Smooth muscle cell (in vitro differentiated cells): ENCODE measurements at regions not wholly inside any gene's neighbourhood (a gene's known extent, or its start where the extent isn't known, plus 50 kb on each side); places are given as distances from the start of the nearest gene placed in this dataset.
A peak's percentile ranks its signal among the peaks of the same experiment; 100 is the strongest.

ENCODE experiments used
- DNase-seq: peaks from one replicate; lab custom pipeline; 2025; ENCODE audit not compliant: unreplicated experiment; lab: John Stamatoyannopoulos, UW
- H2AFZ ChIP-seq: fragments of 200-600 bp; sonication (generic); 2 replicates; pipeline ENCODE4 v1.6.0; 2016; ENCODE audit warnings: antibody characterized with exemption, low read depth, mild to moderate bottlenecking
- H3F3A ChIP-seq: fragments of 200-600 bp; sonication (generic); 2 replicates; pipeline ENCODE4 v1.6.0; 2017; ENCODE audit warnings: antibody characterized with exemption, low read depth
- H3K27ac ChIP-seq: fragments of 200-600 bp; sonication (generic); 2 replicates; pipeline ENCODE4 v1.5.1; 2016; ENCODE audit warnings: low read depth, mild to moderate bottlenecking
- H3K27me3 ChIP-seq: fragments of 200-600 bp; sonication (generic); 2 replicates; pipeline ENCODE4 v1.6.1; 2016; ENCODE audit warnings: low read depth, mild to moderate bottlenecking
- H3K36me3 ChIP-seq: fragments of 200-600 bp; sonication (generic); 2 replicates; pipeline ENCODE4 v1.5.1; 2016; ENCODE audit warnings: low read depth
- H3K4me1 ChIP-seq: fragments of 200-600 bp; sonication (generic); 2 replicates; pipeline ENCODE4 v1.5.1; 2016; ENCODE audit warnings: low read depth
- H3K4me2 ChIP-seq: fragments of 200-600 bp; sonication (generic); 2 replicates; pipeline ENCODE4 v1.6.0; 2016; ENCODE audit warnings: mild to moderate bottlenecking
- H3K4me3 ChIP-seq: fragments of 200-600 bp; sonication (generic); 2 replicates; pipeline ENCODE4 v1.5.1; 2016; ENCODE audit warnings: mild to moderate bottlenecking
- H3K79me2 ChIP-seq: fragments of 200-600 bp; sonication (generic); 2 replicates; pipeline ENCODE4 v1.6.0; 2016; ENCODE audit warnings: low read depth, mild to moderate bottlenecking
- H3K9ac ChIP-seq: fragments of 200-600 bp; sonication (generic); 2 replicates; pipeline ENCODE4 v1.6.0; 2016; ENCODE audit warnings: low read depth
- H3K9me3 ChIP-seq: fragments of 200-600 bp; sonication (generic); replicated peaks from 2 replicates; pipeline ENCODE4 v1.5.1; 2016; ENCODE audit warnings: low read depth
- H4K20me1 ChIP-seq: fragments of 200-600 bp; sonication (generic); 2 replicates; pipeline ENCODE4 v1.6.0; 2016; ENCODE audit warnings: low read depth
- WGBS: methylation state at CpG from one replicate; pipeline ENCODE4 v1.1.7; 2016; ENCODE audit warnings: low lambda C conversion rate; 5-methylcytosine and 5-hydroxymethylcytosine counted together
- TF ChIP-seq, protein P1 (sequence below): fragments of 200-600 bp; sonication (generic); IDR thresholded peaks from 2 replicates; pipeline ENCODE4 v1.5.1; 2017; ENCODE audit warnings: borderline replicate concordance, mild to moderate bottlenecking, antibody characterized with exemption; ENCODE audit not compliant: insufficient read depth, poor library complexity, severe bottlenecking

DNA sequence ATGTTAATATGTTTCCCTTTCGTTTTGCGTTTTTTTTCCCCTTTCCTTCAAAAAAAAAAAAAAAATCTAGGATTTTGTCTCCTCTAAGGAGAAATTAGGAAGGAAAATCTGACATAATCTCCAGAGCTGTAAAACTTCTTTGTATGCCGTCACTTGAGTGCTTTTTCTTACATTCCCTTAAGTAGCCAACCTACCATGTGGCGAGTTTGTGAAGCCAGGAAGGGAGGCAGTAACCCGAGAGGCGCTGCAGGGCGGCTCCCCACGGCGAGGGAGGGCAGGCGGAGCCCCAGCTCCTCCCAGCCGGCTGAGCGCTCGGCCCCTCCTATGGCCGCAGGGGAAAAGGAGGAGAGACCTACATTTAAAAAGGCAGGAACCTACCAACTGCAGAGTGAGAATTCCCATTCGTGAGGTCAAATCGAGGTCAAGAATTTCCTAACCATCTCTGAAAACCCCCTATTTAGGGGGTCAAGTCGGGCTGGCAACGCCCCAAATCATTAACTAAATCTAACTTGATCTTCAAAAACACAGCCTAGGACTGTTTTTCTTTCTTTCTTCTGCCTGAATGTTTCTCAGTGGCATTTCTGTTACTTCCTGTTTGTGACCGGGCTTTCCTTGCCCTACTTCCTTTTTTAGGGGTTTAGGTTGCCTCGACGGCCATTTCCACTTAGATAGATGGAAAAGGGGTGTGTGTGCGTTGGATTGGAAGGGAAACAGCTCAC is 345.1 kb upstream of the KLF3 start:
- peak overlapping the region; percentile 58 for H3K27ac ChIP-seq
- H3K4me1 ChIP-seq, result peaks cover 13% of the 10 kb centered on the region
- 7% methylated on average over 21 of the region's 22 CpGs for WGBS
- H3K4me3 ChIP-seq, result peak overlapping the region; percentile 33
- peak overlapping the region; percentile 70 for H2AFZ ChIP-seq
- H3K9me3 ChIP-seq, result no peaks in the 10 kb centered on the region
- peak overlapping the region; percentile 80 for H3K4me2 ChIP-seq
- H3K36me3 ChIP-seq, result no peaks in the 10 kb centered on the region
- TF ChIP-seq, protein P1, sequence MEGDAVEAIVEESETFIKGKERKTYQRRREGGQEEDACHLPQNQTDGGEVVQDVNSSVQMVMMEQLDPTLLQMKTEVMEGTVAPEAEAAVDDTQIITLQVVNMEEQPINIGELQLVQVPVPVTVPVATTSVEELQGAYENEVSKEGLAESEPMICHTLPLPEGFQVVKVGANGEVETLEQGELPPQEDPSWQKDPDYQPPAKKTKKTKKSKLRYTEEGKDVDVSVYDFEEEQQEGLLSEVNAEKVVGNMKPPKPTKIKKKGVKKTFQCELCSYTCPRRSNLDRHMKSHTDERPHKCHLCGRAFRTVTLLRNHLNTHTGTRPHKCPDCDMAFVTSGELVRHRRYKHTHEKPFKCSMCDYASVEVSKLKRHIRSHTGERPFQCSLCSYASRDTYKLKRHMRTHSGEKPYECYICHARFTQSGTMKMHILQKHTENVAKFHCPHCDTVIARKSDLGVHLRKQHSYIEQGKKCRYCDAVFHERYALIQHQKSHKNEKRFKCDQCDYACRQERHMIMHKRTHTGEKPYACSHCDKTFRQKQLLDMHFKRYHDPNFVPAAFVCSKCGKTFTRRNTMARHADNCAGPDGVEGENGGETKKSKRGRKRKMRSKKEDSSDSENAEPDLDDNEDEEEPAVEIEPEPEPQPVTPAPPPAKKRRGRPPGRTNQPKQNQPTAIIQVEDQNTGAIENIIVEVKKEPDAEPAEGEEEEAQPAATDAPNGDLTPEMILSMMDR, result no peak
- peak overlapping the region; percentile 1 for H3K9ac ChIP-seq
- no peaks in the 10 kb centered on the region for H3K27me3 ChIP-seq
- no peaks in the 10 kb centered on the region for H3F3A ChIP-seq
- H3K79me2 ChIP-seq, result no peaks in the 10 kb centered on the region
- peak; percentile 28 for DNase-seq
- H4K20me1 ChIP-seq, result no peaks in the 10 kb centered on the region

- TF ChIP-seq, protein P1, result peak; percentile 99
- Histone ChIP-seq H3K9ac (peak overlapping the region; percentile 1), H3K4me1 (peaks cover 13% of the 10 kb centered on the region), H3K4me2 (peak overlapping the region; percentile 80), H3K36me3 (no peaks in the 10 kb centered on the region), H3K27me3 (no peaks in the 10 kb centered on the region), H2AFZ (peak overlapping the region; percentile 70), H3K9me3 (no peaks in the 10 kb centered on the region), H3F3A (no peaks in the 10 kb centered on the region), H4K20me1 (no peaks in the 10 kb centered on the region), H3K27ac (peak overlapping the region; percentile 58), H3K4me3 (peak overlapping the region; percentile 33), H3K79me2 (no peaks in the 10 kb centered on the region)
- peak; percentile 91 for DNase-seq
- WGBS, result 39% methylated on average over 17 of the region's 17 CpGs
Measured at GRCh38 chr4:38319456-38320342, 344.3 kb upstream of the KLF3 start.

DNA sequence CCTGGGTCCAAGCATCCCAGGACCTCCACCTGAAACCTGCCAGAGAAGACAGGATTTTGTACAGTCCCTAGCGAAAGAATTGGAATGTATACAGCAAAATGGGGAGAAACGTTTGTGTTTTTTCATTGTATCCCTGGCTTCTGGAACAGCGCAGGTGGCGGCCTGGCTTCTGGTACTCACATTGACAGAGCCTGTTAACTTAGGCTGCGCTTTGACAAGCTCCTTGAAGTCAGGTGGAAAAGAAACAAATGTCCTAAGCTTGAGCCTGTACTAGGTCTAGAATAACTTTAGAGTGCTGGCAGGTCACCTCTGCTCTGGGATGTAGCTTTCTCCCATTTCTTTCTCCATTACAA is 343.7 kb upstream of the KLF3 start:
- no peaks in the 10 kb centered on the region for H3K9me3 ChIP-seq
- H3K36me3 ChIP-seq, result no peaks in the 10 kb centered on the region
- no peak overlapping the region for H3K9ac ChIP-seq
- H3K27ac ChIP-seq, result no peak overlapping the region
- no peaks in the 10 kb centered on the region for H3F3A ChIP-seq
- WGBS, result 89% methylated on average over 5 of the region's 5 CpGs
- no peaks in the 10 kb centered on the region for H3K27me3 ChIP-seq
- H3K4me2 ChIP-seq, result no peak overlapping the region
- H3K4me3 ChIP-seq, result no peak overlapping the region
- H4K20me1 ChIP-seq, result no peaks in the 10 kb centered on the region
- peak overlapping the region; percentile 32 for H2AFZ ChIP-seq
- H3K4me1 ChIP-seq, result peaks cover 13% of the 10 kb centered on the region
- no peak for DNase-seq
- no peaks in the 10 kb centered on the region for H3K79me2 ChIP-seq
- TF ChIP-seq, protein P1, result no peak
